HG03196 (cell line): ENCODE measurements at regions not wholly inside any gene's neighbourhood (a gene's known extent, or its start where the extent isn't known, plus 50 kb on each side); places are given as distances from the start of the nearest gene placed in this dataset.
"Not testable (repeated sequence)": the region's sequence is repeated elsewhere in the genome, so short reads cannot be mapped to it uniquely, and the experiment has no call there.

Source experiments
- ATAC-seq: cut with Tn5 transposase; IDR thresholded peaks from one replicate; pipeline ENCODE4 v1.9.1; 2021; ENCODE audit not compliant: unreplicated experiment

DNA sequence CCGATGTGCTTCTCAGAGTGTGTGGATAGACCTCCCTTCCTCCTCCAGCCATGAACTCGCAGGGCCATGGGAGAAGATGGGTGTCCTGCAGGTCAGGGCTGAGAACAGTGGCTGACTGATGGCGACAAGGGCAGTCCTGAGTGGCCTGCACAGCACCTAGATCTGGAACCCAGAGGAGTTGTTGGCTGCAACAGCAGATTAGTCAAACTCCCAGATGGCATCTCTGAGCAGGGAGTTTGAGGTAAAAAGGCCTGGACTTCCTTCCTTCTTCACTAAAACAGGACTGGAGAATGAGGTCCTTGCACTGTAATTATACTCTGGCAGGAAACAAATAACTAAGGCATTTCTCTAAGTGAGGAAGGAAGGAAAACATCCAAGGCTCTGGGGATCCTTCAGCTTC lies 160.8 kb downstream of the MYCN start:
- no peak for ATAC-seq

GRCh38 chr2:16100006-16100405 lies 159.7 kb downstream of the MYCN start:
- ATAC-seq = no peak

DNA sequence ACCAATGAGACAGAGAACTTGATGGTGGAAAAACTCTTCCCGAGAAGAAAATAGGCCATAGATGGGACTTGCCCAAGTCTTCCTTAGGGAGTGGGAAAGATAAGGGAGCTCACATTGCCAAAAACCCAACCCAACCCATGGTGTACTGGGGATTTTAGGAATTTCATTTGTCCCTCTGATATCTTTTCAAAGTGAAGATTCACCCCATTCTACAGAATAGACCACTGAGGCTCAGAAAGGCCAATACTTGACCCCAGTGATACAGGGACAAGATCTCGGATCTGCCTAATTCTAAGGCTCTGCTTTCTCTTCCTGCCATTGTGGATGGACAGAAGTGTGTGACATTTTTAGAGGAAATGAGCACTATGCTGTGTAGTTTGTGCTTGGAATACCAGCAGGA lies 159.0 kb downstream of the MYCN start:
- no peak for ATAC-seq

DNA sequence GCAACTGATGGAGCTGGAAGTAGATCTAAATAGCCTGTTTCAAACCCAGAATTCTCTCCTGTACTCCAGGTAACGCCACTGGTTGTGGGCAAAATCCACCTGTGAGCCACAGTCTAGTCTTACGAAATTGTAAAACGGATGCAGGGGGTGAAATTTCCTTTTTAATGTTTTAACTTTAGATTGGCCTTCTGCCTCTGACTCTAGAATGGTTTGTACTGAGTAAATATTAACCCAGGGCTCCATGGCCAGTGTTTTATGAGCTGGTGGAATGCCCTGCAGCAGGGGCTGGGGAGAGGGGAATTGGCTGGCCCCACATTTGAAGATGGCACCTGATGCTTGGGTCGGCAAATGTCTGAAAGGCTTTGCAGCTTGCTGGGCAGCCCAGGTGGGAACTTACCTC lies 156.6 kb downstream of the MYCN start:
- ATAC-seq = no peak

- ATAC-seq = not testable (repeated sequence)
Observed at GRCh38 chr2:16095483-16095882, 155.1 kb downstream of the MYCN start.

DNA sequence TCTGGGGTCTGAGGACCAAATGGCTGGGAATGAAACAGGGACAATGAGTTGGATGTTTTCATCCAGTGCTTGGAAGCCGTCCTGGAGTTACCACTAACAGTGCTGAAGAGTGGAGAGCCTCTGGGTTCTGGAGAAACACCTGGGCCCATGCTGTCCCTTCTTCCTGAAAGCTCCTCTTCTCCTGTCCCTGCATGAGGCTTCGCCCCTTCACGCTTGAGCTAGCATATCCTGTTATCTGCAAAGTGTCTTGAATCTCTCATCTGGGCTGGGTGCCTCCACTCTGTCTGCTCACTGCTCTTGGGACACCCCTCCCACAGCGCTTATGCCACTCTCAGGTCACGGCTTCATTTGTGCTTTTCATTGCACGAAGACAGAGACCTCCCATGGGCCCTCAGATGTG lies 154.5 kb downstream of the MYCN start:
- no peak for ATAC-seq

DNA sequence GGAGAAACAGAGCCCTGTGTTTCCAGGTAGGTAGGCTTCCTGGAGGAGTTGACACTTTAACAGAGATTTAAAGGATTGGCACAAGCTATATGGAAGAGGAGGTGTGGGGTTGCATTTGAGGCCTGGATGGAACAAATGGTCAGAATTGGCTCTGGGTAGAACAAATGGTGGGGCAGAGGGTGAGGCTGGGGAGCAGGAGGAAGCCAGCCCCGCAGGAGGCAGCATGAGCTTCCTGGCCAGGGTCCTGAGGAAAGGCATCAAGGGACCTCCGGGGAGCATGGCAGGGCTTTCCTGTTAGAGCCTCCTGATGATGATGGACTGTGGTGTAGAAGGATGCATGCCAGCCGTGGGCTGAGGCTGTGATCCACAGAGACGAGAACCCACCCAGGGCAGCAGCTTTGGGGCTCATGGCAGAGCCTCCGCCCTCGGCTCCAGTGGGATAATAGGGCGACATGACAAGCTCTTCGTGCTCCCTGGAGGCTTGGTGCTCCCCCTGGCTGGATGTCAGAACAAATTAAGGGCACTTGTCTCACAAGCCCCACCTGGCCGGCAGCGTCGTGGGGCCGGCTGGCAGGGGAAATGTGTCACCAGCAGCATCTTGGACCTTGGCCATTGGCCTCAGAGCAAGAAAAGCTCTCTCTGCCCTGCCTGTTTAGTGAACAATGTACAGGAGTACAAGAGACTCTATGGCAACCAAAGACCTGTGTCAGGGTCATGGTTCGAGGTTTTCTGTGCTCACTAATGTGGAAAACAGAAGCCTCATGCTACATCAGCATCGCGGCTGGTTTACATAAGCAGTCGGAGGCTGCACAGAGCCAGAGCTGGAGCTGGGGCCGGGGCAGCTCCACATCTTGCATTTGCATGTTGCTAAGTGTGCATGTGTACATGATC lies 153.5 kb downstream of the MYCN start:
- no peak for ATAC-seq

DNA sequence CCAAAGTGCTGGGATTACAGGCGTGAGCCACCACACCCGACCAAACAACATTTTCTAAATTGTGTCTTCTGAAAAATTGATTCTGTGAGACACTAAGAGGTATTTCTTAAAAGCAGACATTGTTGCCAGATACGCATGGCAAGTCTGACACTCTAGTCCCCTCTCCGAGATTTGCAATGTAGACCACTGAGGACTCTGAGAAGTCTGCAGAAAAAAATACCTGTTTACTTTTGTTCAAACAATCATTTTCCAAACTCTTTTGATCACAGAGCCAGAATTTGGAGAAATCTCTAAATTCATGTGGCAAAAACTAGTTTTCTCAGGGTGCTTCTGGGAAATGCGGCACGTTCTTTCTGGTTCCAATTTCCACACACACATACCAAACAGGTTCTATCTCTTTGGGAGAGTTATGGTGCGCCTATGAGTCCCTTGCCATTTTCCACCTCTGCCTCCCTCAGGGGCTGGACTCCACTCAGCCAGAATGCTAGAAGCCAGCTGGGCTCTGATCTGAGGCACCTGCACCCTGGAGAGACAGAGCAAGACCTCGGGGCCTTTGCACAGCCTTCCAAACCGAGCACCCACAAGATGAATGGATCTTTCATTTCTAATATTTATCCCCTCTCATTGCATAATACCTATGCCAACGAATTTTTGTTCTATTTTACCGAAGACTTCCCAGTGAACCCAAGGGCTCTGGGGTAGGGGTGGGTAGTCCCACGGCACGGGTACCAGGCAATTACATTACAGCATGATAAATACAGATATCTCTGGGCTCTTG lies 152.7 kb downstream of the MYCN start:
- ATAC-seq = no peak

- no peak for ATAC-seq
Observed at GRCh38 chr2:16091576-16092282, 151.4 kb downstream of the MYCN start.

GRCh38 chr2:16090650-16091575 lies 150.6 kb downstream of the MYCN start:
- no peak for ATAC-seq

- ATAC-seq = not testable (repeated sequence)
Observed at GRCh38 chr2:16089491-16089890, 149.1 kb downstream of the MYCN start.

DNA sequence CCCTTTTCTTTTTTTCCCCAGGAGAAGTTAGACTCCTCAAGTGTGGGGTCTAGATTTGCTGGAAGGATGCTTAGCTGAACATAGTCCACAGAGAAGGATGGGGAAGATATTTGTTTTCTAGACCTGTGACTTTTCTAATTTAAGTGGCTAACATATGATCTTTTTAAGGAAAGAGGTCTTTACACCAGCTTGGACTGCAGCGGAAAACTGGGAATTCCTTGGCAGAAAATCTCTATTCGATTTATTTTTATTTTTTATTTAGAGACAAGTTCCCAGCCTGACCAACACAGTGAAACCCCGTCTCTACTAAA lies 148.4 kb downstream of the MYCN start:
- ATAC-seq = no peak

GRCh38 chr2:16088035-16088801 lies 147.9 kb downstream of the MYCN start:
- ATAC-seq = no peak

GRCh38 chr2:16086136-16086535 lies 145.8 kb downstream of the MYCN start:
- not testable (repeated sequence) for ATAC-seq

DNA sequence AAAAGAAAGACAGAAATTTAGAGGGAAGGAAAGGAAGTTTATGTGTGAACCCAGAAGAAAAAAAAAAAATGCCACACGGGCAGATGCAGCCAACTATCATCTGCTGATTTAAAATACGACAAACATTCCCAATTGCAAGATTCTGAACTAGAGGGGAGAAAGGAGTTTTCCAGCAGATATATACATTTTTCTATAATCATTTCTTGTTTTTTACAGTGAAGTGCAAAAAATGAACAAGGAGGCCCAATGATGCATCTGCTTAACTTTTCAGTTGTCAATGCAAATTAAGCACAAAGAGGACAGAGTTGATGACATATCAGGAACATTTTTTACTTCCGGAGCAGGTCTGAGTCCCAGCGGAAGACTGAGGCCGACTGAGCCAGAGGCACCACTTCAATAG lies 144.7 kb downstream of the MYCN start:
- no peak for ATAC-seq

DNA sequence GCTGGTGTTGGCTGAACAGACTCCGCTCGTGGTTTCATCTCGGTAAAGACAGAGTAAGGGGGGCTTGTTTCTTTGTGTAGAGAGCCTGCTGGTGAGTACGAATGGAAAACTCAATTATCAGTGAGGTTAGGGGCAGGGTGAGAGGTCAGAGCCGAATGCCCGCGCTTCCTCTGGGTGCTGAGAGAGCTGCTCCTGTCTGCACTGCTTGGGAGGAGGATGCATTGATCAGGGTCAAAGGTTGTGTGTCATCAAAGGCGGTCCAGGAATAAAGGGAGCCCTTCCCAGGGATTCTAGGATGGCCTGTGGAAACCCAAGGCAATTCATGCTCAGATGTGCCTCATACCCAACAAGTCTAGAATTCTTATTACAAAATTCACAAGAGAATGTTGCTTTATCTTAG lies 143.9 kb downstream of the MYCN start:
- no peak for ATAC-seq

GRCh38 chr2:16082276-16082675 lies 141.9 kb downstream of the MYCN start:
- ATAC-seq = no peak

DNA sequence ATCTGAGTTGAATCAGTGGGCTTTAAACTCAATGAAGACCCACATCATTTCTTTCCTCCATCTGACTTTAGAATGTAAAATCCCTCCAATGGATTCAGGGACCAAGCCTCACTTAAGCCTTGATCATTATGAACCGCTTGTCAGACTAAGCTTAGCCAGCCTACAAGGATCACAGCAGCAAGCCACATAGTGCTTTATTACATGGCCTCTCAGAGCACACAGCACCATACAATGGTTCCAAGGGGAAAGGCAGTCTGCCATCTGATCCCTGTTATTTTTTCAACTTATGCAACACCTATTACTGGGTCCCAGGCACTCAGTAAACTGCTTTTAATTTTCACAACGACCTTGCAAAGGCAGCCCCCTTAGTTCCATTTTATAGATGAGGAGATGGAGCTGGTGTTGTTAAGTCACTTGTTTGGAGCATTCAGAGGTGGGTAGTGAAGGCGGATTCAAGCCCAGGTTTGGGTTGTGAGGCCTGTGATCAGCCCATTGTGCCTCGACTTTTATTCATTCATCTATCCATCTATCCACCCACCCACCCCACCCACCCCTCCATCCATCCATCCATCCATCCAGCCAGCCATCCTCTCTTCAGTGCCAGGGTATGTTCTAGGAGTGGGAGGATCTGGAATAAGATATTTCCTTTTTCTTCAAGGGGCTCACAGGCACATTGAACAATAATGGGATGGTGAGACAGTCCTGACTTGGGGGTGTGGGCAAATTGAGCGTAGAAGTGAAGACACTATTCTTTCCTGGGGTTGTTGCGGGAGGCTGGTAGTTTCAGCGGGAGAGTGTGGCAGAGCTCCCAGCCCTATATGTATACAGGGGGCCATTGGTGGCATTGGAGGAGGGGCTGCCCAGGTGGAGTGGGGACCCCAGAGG lies 141.2 kb downstream of the MYCN start:
- no peak for ATAC-seq

DNA sequence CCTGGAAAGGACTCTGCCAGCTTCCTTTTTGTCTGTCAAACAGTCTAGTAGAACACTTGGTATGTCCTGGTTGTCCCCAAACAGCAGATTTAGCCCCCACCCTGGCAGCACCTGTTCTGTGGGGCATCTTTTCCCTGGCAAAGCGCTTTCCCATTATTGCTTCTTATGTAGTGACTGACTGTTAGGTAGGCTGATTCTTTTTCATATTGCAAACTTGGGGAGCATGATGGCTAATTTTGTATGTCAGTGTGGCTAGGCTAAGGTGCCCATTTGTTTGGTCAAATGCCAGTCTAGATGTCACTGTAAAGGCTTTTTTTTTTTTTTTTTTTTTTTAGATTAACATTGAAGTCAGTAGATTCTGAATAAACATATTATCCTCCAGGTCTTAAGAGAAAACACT lies 140.2 kb downstream of the MYCN start:
- no peak for ATAC-seq
